ENCODE measurements at regions not wholly inside any gene's neighbourhood (a gene's known extent, or its start where the extent isn't known, plus 50 kb on each side); places are given as distances from the start of the nearest gene placed in this dataset.

DNA sequence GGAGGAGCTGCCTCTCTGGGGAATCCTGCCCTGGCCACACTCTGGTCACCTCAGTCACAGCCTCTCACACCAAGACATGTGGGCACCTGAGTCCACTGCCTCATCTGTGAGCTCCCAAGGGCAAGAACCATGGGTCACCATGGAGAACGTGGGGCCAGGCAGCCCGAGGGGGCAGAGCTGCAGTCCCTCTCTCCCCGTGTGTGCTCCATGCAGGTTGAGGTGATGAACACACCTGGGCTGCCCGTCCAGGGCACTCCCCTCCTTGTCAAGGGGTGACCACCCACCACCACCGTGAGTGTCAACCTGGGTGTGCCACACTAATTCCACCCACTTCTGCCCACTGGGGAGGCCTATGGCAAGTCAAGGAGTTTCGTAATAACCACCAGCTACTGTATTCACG lies 159.6 kb upstream of the RAB6C start:
- no peak for TF ChIP-seq NR2F2 (IDR thresholded peaks at IDR 0.05)
- no peak for TF ChIP-seq TAF1 (conservative IDR thresholded peaks at IDR 0.05)
- TF ChIP-seq FOXA2 (IDR thresholded peaks at IDR 0.05) = no peak
- TF ChIP-seq, protein P1, sequence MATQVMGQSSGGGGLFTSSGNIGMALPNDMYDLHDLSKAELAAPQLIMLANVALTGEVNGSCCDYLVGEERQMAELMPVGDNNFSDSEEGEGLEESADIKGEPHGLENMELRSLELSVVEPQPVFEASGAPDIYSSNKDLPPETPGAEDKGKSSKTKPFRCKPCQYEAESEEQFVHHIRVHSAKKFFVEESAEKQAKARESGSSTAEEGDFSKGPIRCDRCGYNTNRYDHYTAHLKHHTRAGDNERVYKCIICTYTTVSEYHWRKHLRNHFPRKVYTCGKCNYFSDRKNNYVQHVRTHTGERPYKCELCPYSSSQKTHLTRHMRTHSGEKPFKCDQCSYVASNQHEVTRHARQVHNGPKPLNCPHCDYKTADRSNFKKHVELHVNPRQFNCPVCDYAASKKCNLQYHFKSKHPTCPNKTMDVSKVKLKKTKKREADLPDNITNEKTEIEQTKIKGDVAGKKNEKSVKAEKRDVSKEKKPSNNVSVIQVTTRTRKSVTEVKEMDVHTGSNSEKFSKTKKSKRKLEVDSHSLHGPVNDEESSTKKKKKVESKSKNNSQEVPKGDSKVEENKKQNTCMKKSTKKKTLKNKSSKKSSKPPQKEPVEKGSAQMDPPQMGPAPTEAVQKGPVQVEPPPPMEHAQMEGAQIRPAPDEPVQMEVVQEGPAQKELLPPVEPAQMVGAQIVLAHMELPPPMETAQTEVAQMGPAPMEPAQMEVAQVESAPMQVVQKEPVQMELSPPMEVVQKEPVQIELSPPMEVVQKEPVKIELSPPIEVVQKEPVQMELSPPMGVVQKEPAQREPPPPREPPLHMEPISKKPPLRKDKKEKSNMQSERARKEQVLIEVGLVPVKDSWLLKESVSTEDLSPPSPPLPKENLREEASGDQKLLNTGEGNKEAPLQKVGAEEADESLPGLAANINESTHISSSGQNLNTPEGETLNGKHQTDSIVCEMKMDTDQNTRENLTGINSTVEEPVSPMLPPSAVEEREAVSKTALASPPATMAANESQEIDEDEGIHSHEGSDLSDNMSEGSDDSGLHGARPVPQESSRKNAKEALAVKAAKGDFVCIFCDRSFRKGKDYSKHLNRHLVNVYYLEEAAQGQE (IDR thresholded peaks at IDR 0.05) = no peak
- no peak for TF ChIP-seq HNF4G (IDR thresholded peaks at IDR 0.05)
- TF ChIP-seq FOXA1 (IDR thresholded peaks at IDR 0.05) = no peak
- TF ChIP-seq, protein P2, sequence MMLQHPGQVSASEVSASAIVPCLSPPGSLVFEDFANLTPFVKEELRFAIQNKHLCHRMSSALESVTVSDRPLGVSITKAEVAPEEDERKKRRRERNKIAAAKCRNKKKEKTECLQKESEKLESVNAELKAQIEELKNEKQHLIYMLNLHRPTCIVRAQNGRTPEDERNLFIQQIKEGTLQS (IDR thresholded peaks at IDR 0.05) = no peak
- no peak for TF ChIP-seq RXRA (IDR thresholded peaks at IDR 0.05)
- TF ChIP-seq SP1 (IDR thresholded peaks at IDR 0.05) = no peak
- TF ChIP-seq RAD21 (IDR thresholded peaks at IDR 0.05) = no peak
- TF ChIP-seq, protein P3, sequence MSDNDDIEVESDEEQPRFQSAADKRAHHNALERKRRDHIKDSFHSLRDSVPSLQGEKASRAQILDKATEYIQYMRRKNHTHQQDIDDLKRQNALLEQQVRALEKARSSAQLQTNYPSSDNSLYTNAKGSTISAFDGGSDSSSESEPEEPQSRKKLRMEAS (IDR thresholded peaks at IDR 0.05) = no peak
- no peak for TF ChIP-seq GABPA (IDR thresholded peaks at IDR 0.05 in 1 of 2, conservative IDR thresholded peaks at IDR 0.05 in 1 of 2)
- H3K9ac ChIP-seq (ENCODE audit: low read depth in 1 of 2, low read length in 2 of 2) = no peak overlapping the region
- no peaks in the 10 kb centered on the region for H3K27me3 ChIP-seq (ENCODE audit: control insufficient read depth in 4 of 4, insufficient read depth in 4 of 4, low read length in 3 of 4)
- no peak for DNase-seq (ENCODE audit: low spot score)
- H3K27ac ChIP-seq (ENCODE audit: low read depth in 1 of 2, low read length in 2 of 2) = no peak overlapping the region
- H3K36me3 ChIP-seq (ENCODE audit: control insufficient read depth in 4 of 4, insufficient read depth in 3 of 4, low read depth in 1 of 4, low read length in 3 of 4) = no peaks in the 10 kb centered on the region
- H3K9me3 ChIP-seq (ENCODE audit: control insufficient read depth in 4 of 4, low read length in 3 of 4) = peaks cover 0 to 10% (median 3%) of the 10 kb centered on the region in 4 donors
- no peak overlapping the region for H3K4me3 ChIP-seq (ENCODE audit: low read depth in 1 of 3, low read length in 3 of 3)
- 78% methylated on average over 7 of the region's 7 CpGs for WGBS
- no peaks in the 10 kb centered on the region for H3K4me1 ChIP-seq (ENCODE audit: control insufficient read depth in 4 of 4, insufficient read depth in 4 of 4, low read length in 3 of 4)

DNA sequence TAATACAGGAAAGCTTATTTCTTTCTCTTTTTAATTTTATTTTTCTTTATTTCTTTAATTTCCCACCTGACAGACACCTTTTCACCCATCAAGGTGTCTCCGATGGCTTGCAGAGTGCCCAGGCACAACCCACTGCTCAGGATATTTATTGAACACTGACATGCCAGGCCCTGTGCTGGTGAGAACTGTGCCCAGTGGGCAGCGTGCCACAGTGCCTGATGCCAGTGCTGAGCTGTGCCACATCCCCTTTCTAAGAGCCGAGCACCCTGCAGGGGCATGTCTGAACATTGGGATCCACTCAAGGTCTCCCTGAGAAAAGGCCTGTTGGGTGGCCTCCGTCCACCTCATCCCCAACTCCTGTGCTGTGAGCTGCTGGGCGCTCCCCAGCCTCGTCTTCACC lies 158.6 kb upstream of the RAB6C start:
- H3K27me3 ChIP-seq (ENCODE audit: control insufficient read depth in 4 of 4, insufficient read depth in 4 of 4, low read length in 3 of 4) = no peaks in the 10 kb centered on the region
- no peak overlapping the region for H3K9ac ChIP-seq (ENCODE audit: low read depth in 1 of 2, low read length in 2 of 2)
- H3K27ac ChIP-seq (ENCODE audit: low read depth in 1 of 2, low read length in 2 of 2) = no peak overlapping the region
- 93% methylated on average over 6 of the region's 6 CpGs for WGBS
- no peaks in the 10 kb centered on the region for H3K4me1 ChIP-seq (ENCODE audit: control insufficient read depth in 4 of 4, insufficient read depth in 4 of 4, low read length in 3 of 4)
- TF ChIP-seq RXRA (IDR thresholded peaks at IDR 0.05) (no peak), SP1 (IDR thresholded peaks at IDR 0.05) (no peak), YY1 (IDR thresholded peaks at IDR 0.05) (no peak), FOXA1 (IDR thresholded peaks at IDR 0.05) (no peak), NR2F2 (IDR thresholded peaks at IDR 0.05) (no peak), FOXA2 (IDR thresholded peaks at IDR 0.05) (no peak), GABPA (IDR thresholded peaks at IDR 0.05 in 1 of 2, conservative IDR thresholded peaks at IDR 0.05 in 1 of 2) (no peak), TAF1 (conservative IDR thresholded peaks at IDR 0.05) (no peak), HNF4A (conservative IDR thresholded peaks at IDR 0.05) (no peak), HNF4G (IDR thresholded peaks at IDR 0.05) (no peak)
- TF ChIP-seq, protein P1 (IDR thresholded peaks at IDR 0.05) = no peak
- TF ChIP-seq, protein P3 (IDR thresholded peaks at IDR 0.05) = no peak
- H3K4me3 ChIP-seq (ENCODE audit: low read depth in 1 of 3, low read length in 3 of 3) = no peak overlapping the region
- no peak for DNase-seq (ENCODE audit: low spot score)
- peaks cover 0 to 1% (median under 1%) of the 10 kb centered on the region in 4 donors for H3K9me3 ChIP-seq (ENCODE audit: control insufficient read depth in 4 of 4, low read length in 3 of 4)
- H3K36me3 ChIP-seq (ENCODE audit: control insufficient read depth in 4 of 4, insufficient read depth in 3 of 4, low read depth in 1 of 4, low read length in 3 of 4) = no peaks in the 10 kb centered on the region

All from liver (tissue), 7 donors.